ENCODE measurements at regions not wholly inside any gene's neighbourhood (a gene's known extent, or its start where the extent isn't known, plus 50 kb on each side); places are given as distances from the start of the nearest gene placed in this dataset.

DNA sequence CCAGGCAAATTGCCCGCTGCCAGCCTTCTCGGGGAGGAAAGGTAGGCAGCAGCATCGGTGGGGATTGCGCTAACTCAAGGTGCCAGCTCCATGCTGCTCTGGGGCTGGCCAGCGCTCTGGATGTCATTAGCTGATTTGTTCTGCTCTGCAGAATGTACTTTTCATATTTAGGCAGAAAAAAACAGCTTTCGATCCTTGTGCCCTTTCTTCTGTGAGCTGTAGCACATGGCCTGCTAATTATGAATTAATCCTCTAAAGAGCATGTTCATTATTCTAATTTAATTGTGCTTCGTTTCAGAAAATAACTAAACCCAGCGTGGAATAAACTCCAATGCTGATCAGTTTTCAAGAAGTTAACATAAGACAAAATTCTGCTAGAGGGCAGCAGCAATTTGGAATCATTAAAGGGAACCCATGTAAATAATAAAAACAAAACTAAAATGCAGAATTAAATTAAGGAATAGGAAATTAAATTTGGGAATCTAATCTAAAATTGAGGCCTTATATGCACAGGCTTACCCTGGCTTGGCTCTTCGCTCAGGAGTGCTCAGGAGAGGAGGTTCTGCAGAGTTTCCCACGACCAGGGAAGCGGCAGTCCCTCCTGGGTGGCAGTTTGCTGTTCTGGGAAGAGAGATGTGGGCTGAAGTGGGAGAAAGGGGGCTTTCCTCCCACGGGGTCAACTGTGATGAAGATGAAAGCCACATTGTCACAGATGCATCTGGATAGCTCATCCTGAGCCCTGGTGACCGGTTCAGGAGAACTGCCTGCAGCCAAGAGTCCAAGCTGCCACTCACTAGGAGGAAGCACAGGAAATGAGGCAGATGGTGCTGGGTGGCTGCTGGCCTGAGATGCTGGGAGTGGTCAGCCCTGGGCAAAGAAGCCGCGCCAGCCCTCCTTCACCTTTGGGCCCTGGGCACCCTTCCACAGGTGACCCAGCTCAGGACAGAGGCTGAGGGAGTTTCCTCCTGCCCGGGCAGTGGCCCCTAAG, 93.2 kb upstream of the PKDCC start:
- no peak for DNase-seq (ENCODE audit: low spot score)

GRCh38 chr2:41955316-41956043, 92.3 kb upstream of the PKDCC start:
- DNase-seq (ENCODE audit: low spot score), result peak; percentile 81

- no peak for DNase-seq (ENCODE audit: low spot score)
These were observed 90.4 kb upstream of the PKDCC start for GRCh38 chr2:41957431-41957830.

DNA sequence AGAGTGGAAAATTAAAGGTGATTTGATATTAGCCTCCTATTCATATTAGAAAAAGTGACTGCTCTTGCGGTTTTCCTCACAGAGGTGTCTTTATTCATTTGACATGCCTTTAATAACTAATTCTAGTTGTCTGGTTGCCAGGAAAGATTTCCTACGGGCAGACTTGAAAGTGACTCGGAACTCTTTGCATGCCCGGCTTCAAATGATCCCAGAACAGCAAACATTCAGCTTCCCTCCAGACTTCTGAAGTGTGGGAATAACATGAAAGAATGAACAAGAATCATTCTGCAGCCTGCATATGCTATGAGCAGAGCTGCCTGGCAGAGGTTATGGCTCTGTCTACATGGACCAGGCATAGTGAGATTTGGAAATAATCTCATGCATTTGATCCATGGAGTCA, 89.6 kb upstream of the PKDCC start:
- no peak for DNase-seq (ENCODE audit: low spot score)

- DNase-seq (ENCODE audit: low spot score), result no peak
These were observed 89.0 kb upstream of the PKDCC start for GRCh38 chr2:41958775-41959174.

DNA sequence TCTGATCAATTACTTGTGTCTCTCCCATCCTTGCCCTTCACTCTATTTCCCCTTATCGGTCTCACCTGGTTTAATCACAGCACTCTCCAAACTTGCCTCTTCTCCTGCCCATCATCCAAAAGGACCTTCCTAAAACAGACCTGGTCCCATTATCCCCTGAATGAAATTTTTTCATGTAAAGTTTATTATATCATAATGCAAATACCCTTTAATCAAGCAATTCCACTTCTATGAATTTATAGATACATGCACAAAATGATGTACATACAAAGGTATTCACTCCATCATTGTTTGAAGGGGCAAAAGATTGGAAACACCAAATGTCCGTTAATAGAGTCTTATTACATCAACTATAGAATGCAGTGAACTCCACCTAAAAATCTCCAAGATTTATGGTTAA, 88.1 kb upstream of the PKDCC start:
- no peak for DNase-seq (ENCODE audit: low spot score)

DNA sequence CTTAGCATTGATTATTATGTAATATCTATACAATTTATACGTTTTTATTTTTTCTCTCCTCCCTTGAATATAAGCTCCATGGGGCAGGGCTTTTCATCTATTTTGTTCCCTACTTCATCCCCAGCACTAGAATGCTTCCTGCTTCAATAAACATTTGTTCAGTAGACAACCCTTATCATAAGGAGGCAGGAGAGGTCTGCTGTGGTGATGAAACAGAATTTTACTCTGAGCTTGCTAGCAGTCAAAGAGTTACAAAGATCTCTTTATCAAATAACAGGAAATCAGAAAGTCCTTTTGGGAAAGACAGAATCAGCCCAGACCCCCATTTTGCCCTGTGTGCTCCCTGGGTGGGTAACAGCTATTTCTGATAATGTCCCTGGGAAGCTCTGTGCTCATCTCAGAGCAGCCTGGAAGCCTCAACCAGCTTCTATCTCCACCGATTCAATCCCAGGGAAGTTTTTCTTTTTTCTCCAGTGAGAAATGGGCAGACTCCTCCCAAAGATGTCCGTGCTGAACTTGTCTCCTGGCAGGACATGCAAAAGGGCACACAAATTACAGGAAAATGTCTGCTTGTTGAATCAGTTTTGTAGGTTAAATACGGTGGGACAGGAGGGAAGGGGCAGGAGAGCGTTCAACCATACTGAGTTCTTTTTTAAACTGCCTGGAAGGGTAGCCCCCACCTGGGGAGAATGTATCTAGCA, 84.7 kb upstream of the PKDCC start:
- no peak for DNase-seq (ENCODE audit: low spot score)

DNA sequence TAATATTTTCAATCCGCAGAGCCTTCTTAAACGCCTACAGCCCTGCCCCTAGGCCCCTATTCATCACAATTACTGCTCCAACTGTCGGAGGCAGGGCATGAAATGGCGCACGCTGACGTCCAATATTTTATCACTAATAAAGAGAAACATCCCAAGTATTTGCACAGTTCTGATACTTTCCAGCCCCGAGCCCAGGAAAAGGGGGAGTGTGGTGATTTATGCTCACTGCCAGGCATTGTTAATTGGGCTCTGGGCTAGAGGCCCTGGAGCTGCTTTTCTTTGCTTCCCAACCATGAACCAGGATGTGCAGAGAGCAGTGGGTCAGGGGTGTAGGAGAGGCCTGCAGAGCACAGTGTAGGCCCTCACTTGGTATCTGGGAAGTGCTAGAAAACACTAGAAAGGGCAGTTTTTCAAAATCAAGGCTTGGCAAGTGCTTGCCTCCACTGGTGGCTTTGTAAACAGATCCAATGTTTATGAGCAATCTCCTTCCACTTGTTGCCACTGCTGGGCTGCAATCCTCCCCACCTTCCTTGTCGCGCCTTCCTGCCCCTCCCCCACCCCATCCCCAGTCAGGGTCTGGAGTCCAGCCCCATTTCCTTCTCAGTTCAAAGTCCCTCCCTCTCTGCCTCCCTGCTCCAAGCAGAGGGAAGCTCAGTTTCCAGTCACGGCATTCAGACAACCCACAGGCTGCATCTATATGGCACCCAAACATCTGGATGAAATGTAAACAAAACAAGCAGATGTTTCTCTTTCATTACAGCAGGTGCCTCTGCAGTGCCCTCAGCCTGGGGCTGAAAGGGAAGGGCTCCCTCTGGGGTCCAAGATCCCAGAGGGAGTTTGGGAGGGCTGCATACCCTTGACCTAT, 83.9 kb upstream of the PKDCC start:
- peak; percentile 31 for DNase-seq (ENCODE audit: low spot score)

DNA sequence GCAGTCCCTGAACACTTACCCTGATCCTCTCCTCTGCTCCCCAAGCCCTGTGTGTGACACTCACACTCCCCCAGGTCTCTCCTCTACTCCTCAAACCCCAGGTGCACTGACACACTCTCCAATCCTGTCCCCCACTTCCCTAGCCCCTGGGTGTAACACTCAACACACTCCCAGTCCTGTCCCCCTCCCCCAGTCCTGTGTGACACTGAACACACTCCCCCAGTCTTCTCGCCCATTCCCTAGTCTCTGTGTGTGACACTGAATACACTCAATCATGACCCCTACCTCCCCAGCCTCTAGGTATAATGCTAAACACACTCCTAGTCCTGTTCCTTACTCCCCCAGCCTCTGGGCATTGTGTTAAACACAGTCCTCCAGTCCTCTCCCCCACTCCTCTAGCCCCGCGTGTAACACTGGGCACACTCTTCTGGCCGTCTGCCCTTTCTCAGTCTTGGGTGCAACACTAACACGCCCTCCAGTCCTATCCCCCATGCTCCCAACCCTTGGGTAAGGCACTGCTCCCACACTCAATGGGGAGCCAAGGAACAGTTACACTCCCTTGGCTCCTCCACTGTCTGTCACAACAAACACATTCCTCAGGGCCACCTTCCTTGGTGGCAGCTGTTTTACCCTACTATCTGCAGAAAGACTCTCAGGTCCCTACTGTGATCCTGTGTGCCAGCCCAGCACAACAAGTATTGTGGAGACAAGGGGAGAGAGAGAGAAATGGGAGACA, 82.5 kb upstream of the PKDCC start:
- DNase-seq (ENCODE audit: low spot score), result no peak

DNA sequence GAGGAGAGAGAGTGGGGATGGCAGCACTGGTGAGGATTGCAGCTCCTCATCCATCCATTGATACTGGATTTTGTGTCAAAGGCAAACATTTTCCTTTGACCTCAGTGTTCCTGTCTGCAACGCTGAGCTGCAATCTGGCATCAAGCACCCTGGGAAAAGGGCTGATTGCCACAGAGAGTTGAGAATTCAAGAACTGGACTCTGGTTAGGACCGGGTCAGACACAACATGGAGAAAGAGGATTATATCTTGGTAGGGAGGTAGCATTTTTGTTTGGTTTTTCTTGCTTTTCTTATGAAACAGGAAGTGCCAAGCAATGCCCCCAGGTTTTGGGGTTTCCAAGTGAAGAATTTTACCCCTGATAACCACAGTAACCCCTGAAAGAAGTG, 81.9 kb upstream of the PKDCC start:
- peak; percentile 22 for DNase-seq (ENCODE audit: low spot score)

DNA sequence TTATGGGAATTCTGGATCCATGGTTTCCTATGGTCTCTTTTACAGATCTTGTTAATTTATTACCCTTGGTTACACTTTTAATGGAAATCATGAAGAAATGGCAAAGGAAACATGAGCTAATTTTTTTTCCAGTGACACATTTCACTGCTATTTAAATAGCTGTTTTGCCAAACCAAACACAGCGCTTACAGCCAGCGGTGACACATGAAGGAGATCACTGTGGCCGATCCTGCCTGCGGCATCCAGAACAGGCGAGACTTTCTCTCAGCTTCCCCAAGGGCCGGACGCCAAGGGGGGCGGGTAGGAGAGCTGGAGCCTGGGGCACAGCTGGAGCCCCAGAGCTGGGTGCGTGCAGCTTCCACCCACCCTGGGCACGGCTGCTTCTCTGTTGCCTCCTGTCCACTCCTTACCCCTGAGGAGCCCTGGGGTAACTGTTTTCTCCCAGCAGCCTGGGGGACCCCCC, 81.4 kb upstream of the PKDCC start:
- DNase-seq (ENCODE audit: low spot score), result peak; percentile 86

GRCh38 chr2:41966920-41967319, 80.9 kb upstream of the PKDCC start:
- DNase-seq (ENCODE audit: low spot score), result peak; percentile 90

DNA sequence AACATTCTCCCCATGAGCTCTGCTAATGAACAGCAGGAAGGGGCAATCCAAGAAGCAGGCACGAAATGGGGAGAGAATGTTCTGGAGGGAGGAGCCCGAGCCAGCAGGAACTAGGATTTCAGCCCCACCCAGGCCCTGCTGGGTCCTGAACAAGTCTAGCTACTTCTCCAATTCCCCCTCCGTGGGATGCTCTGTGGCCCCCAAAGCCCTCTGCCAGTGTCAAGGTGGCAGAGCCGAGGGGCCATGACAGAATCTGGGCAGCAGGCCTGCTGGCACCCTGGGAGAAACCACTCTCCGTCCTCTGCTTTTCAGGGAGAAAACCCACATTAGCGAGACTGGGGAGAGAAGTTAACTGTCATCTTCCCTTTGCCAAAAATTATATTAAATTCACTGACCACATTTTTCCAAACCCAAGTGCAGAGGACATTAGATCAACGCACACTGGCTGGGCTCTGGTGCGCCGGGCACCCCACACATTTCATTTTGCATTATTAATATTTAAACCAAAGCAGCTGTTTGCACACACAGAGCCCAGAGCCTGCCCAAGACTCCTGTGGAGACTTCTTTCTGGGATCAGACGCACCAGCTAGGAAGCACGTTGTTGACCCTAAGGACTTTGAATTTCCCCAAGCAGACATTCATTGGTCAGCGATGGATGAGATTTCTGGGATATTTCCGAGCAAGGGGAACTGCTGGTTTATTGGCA, 80.2 kb upstream of the PKDCC start:
- DNase-seq (ENCODE audit: low spot score), result peak; percentile 39

DNA sequence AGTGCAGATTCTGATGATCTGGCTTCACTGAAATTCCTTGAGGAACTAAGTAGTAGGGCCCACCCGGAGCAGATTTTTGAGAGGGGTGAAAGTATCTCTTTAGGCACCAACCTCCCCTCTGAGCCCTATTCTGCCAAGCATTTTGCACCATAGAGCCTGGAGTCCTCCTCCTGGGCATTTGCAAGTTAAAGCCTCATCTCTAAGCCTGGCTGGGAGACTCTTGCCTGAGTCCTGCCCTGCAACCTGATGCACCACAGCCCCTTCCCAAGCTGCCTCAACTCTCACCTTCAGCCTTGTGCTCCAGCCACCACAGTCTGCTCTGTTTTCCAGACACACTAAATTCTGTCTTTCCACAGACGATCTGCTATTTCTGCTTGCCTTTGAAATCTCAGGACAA, 79.6 kb upstream of the PKDCC start:
- DNase-seq (ENCODE audit: low spot score), result no peak

DNA sequence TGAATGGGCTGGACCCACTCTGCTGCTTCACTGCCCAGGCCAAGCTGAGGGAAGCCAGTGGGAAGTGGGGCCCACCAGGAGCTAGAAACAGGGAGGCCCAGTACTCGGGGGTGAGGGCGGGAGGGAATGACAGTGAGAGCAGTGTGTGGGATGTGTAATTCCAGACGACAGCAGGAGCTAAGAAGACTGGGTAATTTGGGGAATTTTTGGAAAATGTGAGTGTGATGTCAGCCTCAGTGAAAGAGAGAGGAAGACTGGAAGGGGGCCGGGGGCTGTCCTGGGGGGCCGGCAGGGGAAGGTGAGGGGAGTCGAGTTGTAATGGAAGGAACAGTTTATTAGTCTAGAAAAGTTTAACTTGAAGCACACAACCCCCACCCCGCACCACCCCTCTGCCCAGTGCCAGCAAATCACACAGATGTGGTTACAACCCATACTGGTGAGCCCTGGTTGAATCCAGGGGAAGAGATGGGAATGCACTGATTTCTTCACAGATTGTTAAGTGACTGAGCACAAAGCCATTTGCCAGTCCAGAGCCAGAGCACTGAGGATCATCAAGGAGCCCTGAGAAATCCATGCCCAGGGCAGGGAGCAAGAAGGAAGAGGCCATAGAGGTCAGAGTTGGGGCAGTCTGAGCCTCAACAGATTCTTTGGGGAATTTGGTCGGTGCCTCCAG, 76.7 kb upstream of the PKDCC start:
- DNase-seq (ENCODE audit: low spot score), result no peak

GRCh38 chr2:41972179-41972578, 75.6 kb upstream of the PKDCC start:
- DNase-seq (ENCODE audit: low spot score), result no peak

DNA sequence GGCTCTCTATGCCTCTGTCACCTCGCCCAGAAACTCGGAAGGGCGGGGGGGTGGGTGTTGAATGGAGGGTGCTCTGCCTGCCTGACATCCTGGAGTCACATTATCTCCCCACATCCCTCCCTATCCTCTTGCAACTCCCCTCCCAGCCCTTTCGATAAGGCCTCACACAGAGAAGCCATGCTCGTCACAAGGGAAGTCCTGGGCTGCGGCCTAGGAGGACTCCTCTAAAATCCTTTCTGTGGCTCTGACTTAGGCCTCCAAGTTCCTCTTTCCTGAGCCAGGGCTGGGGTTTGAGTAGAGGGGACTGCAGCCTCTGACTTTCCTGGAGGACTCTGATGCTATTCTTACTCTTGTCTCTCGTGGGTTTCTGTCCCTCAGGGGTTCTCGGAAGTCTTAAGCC, 75.0 kb upstream of the PKDCC start:
- DNase-seq (ENCODE audit: low spot score), result peak; percentile 42

DNA sequence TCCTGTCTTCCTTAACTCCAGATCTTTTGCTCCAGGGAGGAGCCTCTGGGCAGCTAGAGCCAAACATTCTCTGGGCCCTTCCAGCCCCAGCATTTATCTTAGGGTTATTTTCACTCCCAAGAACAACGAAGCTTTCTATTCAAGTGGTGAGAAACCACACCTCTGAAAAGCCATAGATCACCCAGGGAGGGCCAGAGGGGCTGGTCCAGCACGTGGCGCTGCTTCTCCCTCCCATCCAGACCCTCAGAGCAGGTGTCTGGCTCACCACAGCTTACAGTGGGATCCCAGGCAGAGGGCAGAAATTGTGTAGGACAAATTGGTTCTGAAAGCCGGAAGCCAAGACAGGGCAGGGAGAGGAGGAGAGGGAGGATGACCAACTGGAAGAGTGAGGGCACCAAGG, 74.0 kb upstream of the PKDCC start:
- DNase-seq (ENCODE audit: low spot score), result no peak

- no peak for DNase-seq (ENCODE audit: low spot score)
These were observed 66.4 kb upstream of the PKDCC start for GRCh38 chr2:41981417-41981816.

Measured in pons (tissue), 1 donor.